HG03575 (cell line): ENCODE measurements at regions not wholly inside any gene's neighbourhood (a gene's known extent, or its start where the extent isn't known, plus 50 kb on each side); places are given as distances from the start of the nearest gene placed in this dataset.

Experiments used
- ATAC-seq: cut with Tn5 transposase; IDR thresholded peaks from one replicate; pipeline ENCODE4 v1.9.1; 2021; ENCODE audit not compliant: unreplicated experiment, insufficient number of reproducible peaks, low FRiP score; ENCODE audit errors: extremely low read depth

GRCh38 chr2:164198256-164198655 lies 423.0 kb downstream of the GRB14 start:
- ATAC-seq: no peak

DNA sequence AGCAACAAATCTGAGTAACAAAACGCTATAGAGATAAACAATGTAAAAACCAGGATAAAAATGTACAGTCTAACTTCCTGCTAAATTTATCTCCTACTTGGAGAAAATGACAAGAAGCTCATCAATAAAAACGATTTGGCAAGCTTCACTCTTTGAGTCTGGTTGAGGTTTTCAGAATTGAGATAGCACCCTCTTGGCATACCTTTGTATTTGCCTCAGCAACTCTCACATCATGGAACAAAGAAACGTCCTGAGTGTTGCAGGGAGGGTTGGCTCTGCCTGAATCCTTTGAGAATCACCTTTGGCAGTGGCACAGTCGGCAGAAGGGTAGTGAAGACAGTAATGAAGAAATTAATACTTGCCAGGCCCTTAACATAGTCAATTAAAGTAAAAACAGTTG lies 430.6 kb downstream of the GRB14 start:
- ATAC-seq: no peak

GRCh38 chr2:164189851-164190250 lies 431.4 kb downstream of the GRB14 start:
- ATAC-seq: no peak

GRCh38 chr2:164187121-164187520 lies 434.2 kb downstream of the GRB14 start:
- no peak for ATAC-seq

DNA sequence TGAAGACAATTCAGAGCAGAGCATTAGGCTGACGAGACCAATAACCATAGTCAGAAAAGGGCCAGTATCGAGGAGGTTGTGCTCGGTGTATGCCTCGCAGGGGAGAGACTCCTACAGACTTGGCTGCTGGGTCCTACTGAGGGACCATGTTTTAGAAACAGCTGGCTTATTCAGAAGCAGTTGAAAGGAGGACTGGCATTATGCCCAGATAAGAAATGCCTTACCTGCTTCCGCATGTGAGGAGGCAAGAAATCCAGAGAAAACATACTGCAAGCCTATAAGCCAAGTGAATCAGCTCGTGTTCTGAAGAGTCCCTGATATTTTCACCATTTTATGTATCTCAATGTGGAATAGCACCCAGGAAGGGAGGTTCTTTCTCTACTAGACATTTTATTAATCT lies 434.7 kb downstream of the GRB14 start:
- no peak for ATAC-seq

- ATAC-seq: no peak
Measured at GRCh38 chr2:164182116-164182627, 439.1 kb downstream of the GRB14 start.

- no peak for ATAC-seq
Measured at GRCh38 chr2:164178835-164179465, 442.3 kb downstream of the GRB14 start.

GRCh38 chr2:164164602-164165001 lies 428.8 kb upstream of the FIGN start:
- ATAC-seq: no peak

DNA sequence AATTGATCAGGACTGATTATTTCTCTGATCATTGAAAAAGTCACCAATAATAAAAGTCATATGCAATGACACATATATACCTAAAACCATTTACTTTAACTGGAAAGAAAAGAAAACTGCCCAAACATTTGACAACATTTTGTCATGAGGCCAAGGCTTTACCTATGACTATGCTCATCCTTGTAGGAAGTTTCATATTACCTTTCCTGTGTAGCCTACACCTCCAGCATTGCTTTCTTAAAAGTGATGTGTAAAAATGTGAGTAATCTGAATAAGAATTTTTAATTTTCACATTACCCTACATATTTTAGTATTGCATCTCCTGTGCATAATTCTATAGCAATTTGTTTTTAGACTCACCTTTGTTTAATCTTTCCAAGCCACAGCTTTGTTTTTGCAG lies 419.8 kb upstream of the FIGN start:
- no peak for ATAC-seq

GRCh38 chr2:164151522-164151921 lies 415.7 kb upstream of the FIGN start:
- ATAC-seq: no peak

DNA sequence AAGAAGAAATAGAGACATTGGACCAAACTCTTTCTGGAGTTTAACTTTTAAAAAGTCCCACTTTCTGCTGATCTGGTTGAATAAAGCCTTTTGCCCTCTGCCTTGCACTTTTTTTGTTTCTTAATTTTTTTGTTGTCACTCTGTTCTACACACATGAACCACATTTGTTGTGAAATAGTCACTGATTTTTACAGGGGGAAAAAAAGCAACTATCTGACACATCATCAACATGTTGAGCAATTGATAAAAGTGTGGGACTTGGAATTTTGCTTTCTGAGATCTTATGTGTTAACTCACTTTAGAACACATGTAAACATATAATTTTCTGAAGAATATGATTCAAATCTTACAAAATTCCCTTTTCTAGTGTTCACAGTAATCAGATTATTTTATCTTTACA lies 414.8 kb upstream of the FIGN start:
- no peak for ATAC-seq

DNA sequence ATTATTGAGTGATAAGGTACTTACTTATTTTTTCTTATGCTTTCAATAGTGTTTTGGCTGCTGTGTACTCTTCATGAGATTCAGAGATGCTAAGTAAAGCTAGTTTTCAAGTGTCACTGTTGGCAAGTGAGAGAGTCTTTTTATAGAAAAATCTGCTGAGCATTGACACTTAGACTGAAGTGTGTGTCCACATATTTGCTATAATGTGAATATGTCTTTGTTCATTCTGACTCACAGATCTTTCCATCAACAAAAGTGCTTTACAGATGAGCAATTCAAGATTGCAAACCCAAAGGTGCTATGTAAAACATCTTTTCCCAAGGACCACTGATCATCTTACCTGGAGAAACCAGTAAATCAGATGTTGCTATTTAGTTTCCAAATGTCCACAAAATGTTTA lies 410.6 kb upstream of the FIGN start:
- no peak for ATAC-seq

DNA sequence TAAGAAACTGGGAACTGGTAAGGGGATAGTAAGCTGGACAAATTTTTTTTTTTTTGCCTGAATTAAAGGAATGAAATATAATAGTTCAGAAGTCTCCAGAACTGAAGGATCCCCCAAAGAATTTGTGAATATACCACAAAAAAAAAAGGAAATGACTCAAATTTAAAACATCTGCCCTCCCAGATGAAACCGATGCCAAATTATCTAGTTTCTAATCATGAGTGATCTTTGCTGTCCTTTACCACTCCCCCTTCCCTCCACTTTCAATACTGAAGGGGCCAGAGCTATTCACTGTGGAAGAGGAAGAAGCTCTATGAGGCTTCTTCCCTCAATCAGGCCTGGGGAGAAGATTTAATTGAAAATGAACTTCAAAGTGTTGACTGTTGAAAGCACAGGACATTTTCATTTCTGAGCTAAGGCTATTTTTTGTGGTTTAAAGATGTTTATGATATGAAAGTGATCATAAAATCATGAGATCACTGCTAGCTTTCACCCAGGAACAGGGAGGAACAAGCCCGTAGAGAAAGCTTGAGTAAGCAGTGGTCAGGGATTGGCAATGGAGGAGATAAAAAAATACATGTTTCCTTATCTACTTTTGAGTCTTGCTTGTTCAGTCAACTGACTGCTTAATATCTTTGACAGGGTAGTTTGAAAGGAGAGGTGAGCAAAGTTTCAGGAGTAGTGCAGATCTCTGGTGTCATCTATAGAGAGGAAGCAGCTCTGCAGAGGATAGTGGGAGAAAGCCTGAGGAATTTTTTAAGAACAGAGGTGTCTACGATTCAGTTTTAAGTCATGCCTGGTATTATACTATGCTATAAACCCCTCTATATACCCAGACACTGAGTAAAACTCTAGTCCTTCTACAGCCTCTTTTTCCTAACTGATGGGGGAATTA lies 409.5 kb upstream of the FIGN start:
- no peak for ATAC-seq

DNA sequence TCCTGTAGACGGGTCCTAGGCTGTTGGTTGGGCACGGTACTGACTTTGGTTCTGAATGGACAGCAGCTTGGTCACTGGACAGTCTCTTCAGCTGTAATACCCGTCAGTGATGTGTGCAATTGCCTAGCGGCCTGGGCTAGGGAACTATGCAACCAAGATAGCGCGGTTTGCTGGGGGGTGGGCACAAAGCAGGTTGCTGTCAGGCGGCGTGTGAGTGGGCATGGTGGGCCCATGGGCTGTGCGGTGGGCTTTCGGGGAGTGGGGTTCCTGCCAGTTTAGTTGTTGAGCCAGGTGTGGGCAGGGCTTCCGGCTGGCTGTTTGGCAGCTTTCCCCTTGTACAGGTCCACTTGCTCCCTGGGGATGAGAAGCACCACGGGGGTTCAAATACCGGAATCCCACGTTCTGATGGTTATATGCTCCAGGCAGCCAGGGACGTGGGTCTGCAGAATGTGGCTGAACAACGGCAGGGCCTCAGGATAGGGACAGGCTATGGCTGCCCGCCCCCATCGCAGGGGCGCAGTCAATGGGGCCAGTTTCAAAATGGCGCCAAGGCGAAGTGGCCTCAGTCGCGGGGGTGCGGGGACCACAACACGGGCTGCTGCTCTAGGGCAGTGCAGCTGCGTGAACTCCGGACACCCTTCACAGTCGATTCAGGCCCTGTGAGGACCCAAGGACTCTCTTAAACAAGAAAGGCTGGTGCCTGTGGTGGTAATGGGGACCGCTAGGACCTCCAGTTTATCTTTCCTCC lies 407.5 kb upstream of the FIGN start:
- no peak for ATAC-seq

GRCh38 chr2:164142755-164143154 lies 406.9 kb upstream of the FIGN start:
- no peak for ATAC-seq

DNA sequence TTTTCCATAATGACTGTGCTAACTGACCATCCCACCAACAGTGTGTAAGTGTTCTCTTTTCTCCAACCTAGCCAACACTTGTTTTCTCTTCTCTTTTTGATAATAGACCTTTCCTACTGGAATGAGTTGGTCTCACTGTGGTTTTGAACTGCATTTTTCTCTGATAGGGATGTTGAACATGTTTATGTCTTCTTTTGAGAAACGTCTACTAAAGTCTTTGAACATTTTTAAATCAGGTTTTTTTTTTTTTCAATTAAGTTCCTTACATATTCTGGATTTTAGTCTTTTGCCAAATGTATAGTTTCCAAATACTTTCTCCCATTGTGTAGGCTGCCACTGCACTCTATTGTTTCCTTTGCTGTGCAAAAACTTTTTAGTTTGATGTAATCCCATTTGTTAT lies 405.5 kb upstream of the FIGN start:
- ATAC-seq: no peak

- no peak for ATAC-seq
Measured at GRCh38 chr2:164138750-164139149, 402.9 kb upstream of the FIGN start.

GRCh38 chr2:164134336-164134735 lies 398.5 kb upstream of the FIGN start:
- no peak for ATAC-seq

GRCh38 chr2:164127971-164128527 lies 392.2 kb upstream of the FIGN start:
- no peak for ATAC-seq
